ENCODE measurements at regions not wholly inside any gene's neighbourhood (a gene's known extent, or its start where the extent isn't known, plus 50 kb on each side); places are given as distances from the start of the nearest gene placed in this dataset.

GRCh38 chr7:86504229-86504628, 139.5 kb upstream of the GRM3 start:
- H2BK5ac ChIP-seq (ENCODE audit: low read depth, low read length, poor library complexity) = no peak overlapping the region
- no peaks in the 10 kb centered on the region for H3K79me2 ChIP-seq (ENCODE audit: control insufficient read depth, insufficient read depth, low read length, poor library complexity)
- DNase-seq = no peak
- no peaks in the 10 kb centered on the region for H3K36me3 ChIP-seq (ENCODE audit: control insufficient read depth in 1 of 2, insufficient read depth in 2 of 2, low read length in 2 of 2)
- no peak overlapping the region for H4K8ac ChIP-seq (ENCODE audit: low read depth, low read length)
- no peak overlapping the region for H4K91ac ChIP-seq (ENCODE audit: low read depth, low read length)
- no peak overlapping the region for H3K14ac ChIP-seq (ENCODE audit: low read length)
- no peak overlapping the region for H3K4me3 ChIP-seq (ENCODE audit: low read depth, low read length)
- no peak overlapping the region for H2BK12ac ChIP-seq (ENCODE audit: low read length)
- no peaks in the 10 kb centered on the region for H3K79me1 ChIP-seq (ENCODE audit: low read length)
- no peak overlapping the region for H3K23ac ChIP-seq (ENCODE audit: low read length)
- H3K4ac ChIP-seq (ENCODE audit: low read depth, low read length) = no peak overlapping the region
- H3K27me3 ChIP-seq (ENCODE audit: insufficient read depth, low read length) = no peaks in the 10 kb centered on the region
- WGBS (ENCODE audit: extremely low coverage, insufficient coverage, insufficient read length) = no CpG with 5 or more reads among the region's 1 CpG
- no peak overlapping the region for H3K18ac ChIP-seq (ENCODE audit: low read length)
- no peak overlapping the region for H4K12ac ChIP-seq (ENCODE audit: low read depth, low read length)
- no peaks in the 10 kb centered on the region for H3K4me1 ChIP-seq (ENCODE audit: control insufficient read depth in 1 of 2, insufficient read depth in 2 of 2, low read length in 2 of 2)
- no peaks in the 10 kb centered on the region for H3K9me3 ChIP-seq (ENCODE audit: insufficient read depth, low read depth, low read length)
- no peak overlapping the region for H3K4me2 ChIP-seq (ENCODE audit: low read length)
- H2BK120ac ChIP-seq (ENCODE audit: insufficient read depth, low read length, poor library complexity) = no peak overlapping the region
- no peak overlapping the region for H3K27ac ChIP-seq (ENCODE audit: low read depth, low read length)
- H2AK5ac ChIP-seq (ENCODE audit: low read length) = no peak overlapping the region
- H3K9ac ChIP-seq (ENCODE audit: low read length) = no peak overlapping the region
- no peak overlapping the region for H2AFZ ChIP-seq (ENCODE audit: insufficient read depth, low read length, poor library complexity)

DNA sequence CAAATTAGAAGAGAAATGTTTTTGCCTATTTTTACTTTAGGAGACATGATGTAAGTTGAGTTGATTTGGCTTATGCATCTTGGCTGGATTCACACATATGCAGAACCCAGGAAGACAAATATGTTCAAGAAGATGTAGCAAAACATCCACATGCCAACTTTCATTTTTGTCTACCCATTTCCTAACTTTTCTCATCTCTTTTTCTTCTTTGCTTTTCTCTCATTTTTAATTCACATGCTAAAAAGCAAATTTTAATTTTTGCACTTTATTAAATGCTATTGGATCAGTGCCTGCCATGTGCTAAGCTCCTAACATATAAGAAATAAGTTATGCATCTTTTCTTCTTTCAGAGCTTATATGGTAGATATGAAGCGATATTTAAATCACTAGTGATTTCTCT, 143.7 kb upstream of the GRM3 start:
- no peak overlapping the region for H2BK120ac ChIP-seq (ENCODE audit: insufficient read depth, low read length, poor library complexity)
- H3K4me3 ChIP-seq (ENCODE audit: low read depth, low read length) = no peak overlapping the region
- no peak overlapping the region for H3K4me2 ChIP-seq (ENCODE audit: low read length)
- H4K12ac ChIP-seq (ENCODE audit: low read depth, low read length) = no peak overlapping the region
- no CpG with 5 or more reads among the region's 1 CpG for WGBS (ENCODE audit: extremely low coverage, insufficient coverage, insufficient read length)
- H3K14ac ChIP-seq (ENCODE audit: low read length) = no peak overlapping the region
- no peaks in the 10 kb centered on the region for H3K79me2 ChIP-seq (ENCODE audit: control insufficient read depth, insufficient read depth, low read length, poor library complexity)
- H3K4me1 ChIP-seq (ENCODE audit: control insufficient read depth in 1 of 2, insufficient read depth in 2 of 2, low read length in 2 of 2) = no peaks in the 10 kb centered on the region
- no peak overlapping the region for H3K9ac ChIP-seq (ENCODE audit: low read length)
- H3K36me3 ChIP-seq (ENCODE audit: control insufficient read depth in 1 of 2, insufficient read depth in 2 of 2, low read length in 2 of 2) = no peaks in the 10 kb centered on the region
- H3K4ac ChIP-seq (ENCODE audit: low read depth, low read length) = no peak overlapping the region
- no peak for DNase-seq
- H4K91ac ChIP-seq (ENCODE audit: low read depth, low read length) = no peak overlapping the region
- no peak overlapping the region for H2BK12ac ChIP-seq (ENCODE audit: low read length)
- H2AK5ac ChIP-seq (ENCODE audit: low read length) = no peak overlapping the region
- no peaks in the 10 kb centered on the region for H3K27me3 ChIP-seq (ENCODE audit: insufficient read depth, low read length)
- no peak overlapping the region for H4K8ac ChIP-seq (ENCODE audit: low read depth, low read length)
- no peak overlapping the region for H2BK5ac ChIP-seq (ENCODE audit: low read depth, low read length, poor library complexity)
- no peaks in the 10 kb centered on the region for H3K79me1 ChIP-seq (ENCODE audit: low read length)
- no peak overlapping the region for H2AFZ ChIP-seq (ENCODE audit: insufficient read depth, low read length, poor library complexity)
- no peaks in the 10 kb centered on the region for H3K9me3 ChIP-seq (ENCODE audit: insufficient read depth, low read depth, low read length)
- no peak overlapping the region for H3K18ac ChIP-seq (ENCODE audit: low read length)
- no peak overlapping the region for H3K27ac ChIP-seq (ENCODE audit: low read depth, low read length)
- H3K23ac ChIP-seq (ENCODE audit: low read length) = no peak overlapping the region

GRCh38 chr7:86485827-86486226, 157.9 kb upstream of the GRM3 start:
- H3K36me3 ChIP-seq (ENCODE audit: control insufficient read depth in 1 of 2, insufficient read depth in 2 of 2, low read length in 2 of 2) = no peaks in the 10 kb centered on the region
- WGBS (ENCODE audit: extremely low coverage, insufficient coverage, insufficient read length) = no CpG with 5 or more reads among the region's 3 CpGs
- H2AK5ac ChIP-seq (ENCODE audit: low read length) = no peak overlapping the region
- no peak overlapping the region for H3K4me2 ChIP-seq (ENCODE audit: low read length)
- no peak overlapping the region for H3K4ac ChIP-seq (ENCODE audit: low read depth, low read length)
- H2BK5ac ChIP-seq (ENCODE audit: low read depth, low read length, poor library complexity) = no peak overlapping the region
- no peak overlapping the region for H2BK120ac ChIP-seq (ENCODE audit: insufficient read depth, low read length, poor library complexity)
- no peak overlapping the region for H4K8ac ChIP-seq (ENCODE audit: low read depth, low read length)
- no peak overlapping the region for H2AFZ ChIP-seq (ENCODE audit: insufficient read depth, low read length, poor library complexity)
- H3K79me1 ChIP-seq (ENCODE audit: low read length) = no peaks in the 10 kb centered on the region
- no peak overlapping the region for H3K14ac ChIP-seq (ENCODE audit: low read length)
- DNase-seq = no peak
- H2BK12ac ChIP-seq (ENCODE audit: low read length) = no peak overlapping the region
- H3K27me3 ChIP-seq (ENCODE audit: insufficient read depth, low read length) = no peaks in the 10 kb centered on the region
- no peaks in the 10 kb centered on the region for H3K4me1 ChIP-seq (ENCODE audit: control insufficient read depth in 1 of 2, insufficient read depth in 2 of 2, low read length in 2 of 2)
- no peak overlapping the region for H4K12ac ChIP-seq (ENCODE audit: low read depth, low read length)
- H3K23ac ChIP-seq (ENCODE audit: low read length) = no peak overlapping the region
- no peak overlapping the region for H4K91ac ChIP-seq (ENCODE audit: low read depth, low read length)
- no peak overlapping the region for H3K9ac ChIP-seq (ENCODE audit: low read length)
- no peak overlapping the region for H3K18ac ChIP-seq (ENCODE audit: low read length)
- no peaks in the 10 kb centered on the region for H3K79me2 ChIP-seq (ENCODE audit: control insufficient read depth, insufficient read depth, low read length, poor library complexity)
- H3K4me3 ChIP-seq (ENCODE audit: low read depth, low read length) = no peak overlapping the region
- no peak overlapping the region for H3K27ac ChIP-seq (ENCODE audit: low read depth, low read length)
- H3K9me3 ChIP-seq (ENCODE audit: insufficient read depth, low read depth, low read length) = no peaks in the 10 kb centered on the region

GRCh38 chr7:86479144-86479543, 164.6 kb upstream of the GRM3 start:
- H3K4me1 ChIP-seq (ENCODE audit: control insufficient read depth in 1 of 2, insufficient read depth in 2 of 2, low read length in 2 of 2) = no peaks in the 10 kb centered on the region
- WGBS (ENCODE audit: extremely low coverage, insufficient coverage, insufficient read length) = no CpG with 5 or more reads among the region's 2 CpGs
- no peaks in the 10 kb centered on the region for H3K79me2 ChIP-seq (ENCODE audit: control insufficient read depth, insufficient read depth, low read length, poor library complexity)
- DNase-seq = no peak
- no peak overlapping the region for H4K91ac ChIP-seq (ENCODE audit: low read depth, low read length)
- H3K18ac ChIP-seq (ENCODE audit: low read length) = no peak overlapping the region
- no peak overlapping the region for H3K4me3 ChIP-seq (ENCODE audit: low read depth, low read length)
- no peak overlapping the region for H2AK5ac ChIP-seq (ENCODE audit: low read length)
- H3K36me3 ChIP-seq (ENCODE audit: control insufficient read depth in 1 of 2, insufficient read depth in 2 of 2, low read length in 2 of 2) = no peaks in the 10 kb centered on the region
- no peaks in the 10 kb centered on the region for H3K27me3 ChIP-seq (ENCODE audit: insufficient read depth, low read length)
- no peak overlapping the region for H3K27ac ChIP-seq (ENCODE audit: low read depth, low read length)
- no peak overlapping the region for H4K8ac ChIP-seq (ENCODE audit: low read depth, low read length)
- no peak overlapping the region for H2BK120ac ChIP-seq (ENCODE audit: insufficient read depth, low read length, poor library complexity)
- no peak overlapping the region for H4K12ac ChIP-seq (ENCODE audit: low read depth, low read length)
- no peak overlapping the region for H3K14ac ChIP-seq (ENCODE audit: low read length)
- no peaks in the 10 kb centered on the region for H3K9me3 ChIP-seq (ENCODE audit: insufficient read depth, low read depth, low read length)
- H2AFZ ChIP-seq (ENCODE audit: insufficient read depth, low read length, poor library complexity) = no peak overlapping the region
- H3K9ac ChIP-seq (ENCODE audit: low read length) = no peak overlapping the region
- H2BK12ac ChIP-seq (ENCODE audit: low read length) = no peak overlapping the region
- H2BK5ac ChIP-seq (ENCODE audit: low read depth, low read length, poor library complexity) = no peak overlapping the region
- H3K23ac ChIP-seq (ENCODE audit: low read length) = no peak overlapping the region
- H3K4ac ChIP-seq (ENCODE audit: low read depth, low read length) = no peak overlapping the region
- H3K79me1 ChIP-seq (ENCODE audit: low read length) = no peaks in the 10 kb centered on the region
- no peak overlapping the region for H3K4me2 ChIP-seq (ENCODE audit: low read length)

Data from trophoblast cell (in vitro differentiated cells and primary cell).